ENCODE measurements at regions not wholly inside any gene's neighbourhood (a gene's known extent, or its start where the extent isn't known, plus 50 kb on each side); places are given as distances from the start of the nearest gene placed in this dataset.

GRCh38 chr13:18236528-18236815 lies 945.2 kb downstream of the TUBA3C start:
- Histone ChIP-seq H3K18ac (ENCODE audit: extremely low read depth, low read length) (no peak overlapping the region), H4K8ac (ENCODE audit: extremely low read depth, insufficient read depth, low read length) (no peak overlapping the region), H3K9ac (replicated peaks in 1 of 4; ENCODE audit: extremely low read depth in 1 of 4, low read depth in 3 of 4, low read length in 3 of 4) (no peak overlapping the region), H3K4me3 (ENCODE audit: extremely low read depth in 1 of 4, insufficient read depth in 2 of 4, low read depth in 3 of 4, low read length in 4 of 4) (no peak overlapping the region), H2BK120ac (replicated peaks; ENCODE audit: low read depth, low read length) (no peak overlapping the region), H3K9me3 (ENCODE audit: insufficient read depth in 2 of 2, low read depth in 1 of 2, low read length in 1 of 2) (peaks cover 71 to 82% of the 10 kb centered on the region in 2 experiments), H3K14ac (ENCODE audit: insufficient read length) (no peak overlapping the region), H3K23me2 (ENCODE audit: low read depth, low read length) (no peaks in the 10 kb centered on the region), H3K27me3 (replicated peaks in 1 of 4; ENCODE audit: control insufficient read depth in 3 of 4, extremely low read depth in 1 of 4, insufficient read depth in 3 of 4, low read length in 3 of 4) (no peaks in the 10 kb centered on the region), H3K56ac (replicated peaks; ENCODE audit: insufficient read length, low read depth, low read length) (no peak overlapping the region), H3K4ac (replicated peaks; ENCODE audit: insufficient read length, low read depth, low read length) (no peak overlapping the region), H4K20me1 (replicated peaks in 1 of 2; ENCODE audit: control insufficient read depth in 1 of 2, insufficient read depth in 2 of 2, low read length in 2 of 2) (no peaks in the 10 kb centered on the region), H4K5ac (ENCODE audit: insufficient read length, low read depth, low read length) (no peak overlapping the region), H3K4me2 (ENCODE audit: insufficient read depth in 1 of 2, low read depth in 2 of 2, low read length in 2 of 2) (no peak overlapping the region), H3K27ac (ENCODE audit: low read depth, low read length) (no peak overlapping the region), H3K23ac (ENCODE audit: insufficient read length) (no peak overlapping the region), H3K79me2 (ENCODE audit: control insufficient read depth in 1 of 2, insufficient read depth in 2 of 2, low read length in 2 of 2) (no peaks in the 10 kb centered on the region), H3K79me1 (ENCODE audit: low read depth, low read length) (no peaks in the 10 kb centered on the region), H4K91ac (replicated peaks; ENCODE audit: insufficient read length, low read length) (no peak overlapping the region), H2BK5ac (ENCODE audit: low read depth, low read length) (no peak overlapping the region), H3K4me1 (replicated peaks in 1 of 4; ENCODE audit: control insufficient read depth in 3 of 4, insufficient read depth in 4 of 4, low read length in 3 of 4) (no peaks in the 10 kb centered on the region), H2BK20ac (ENCODE audit: low read length) (no peak overlapping the region), H2AFZ (ENCODE audit: low read length) (no peak overlapping the region), H3K36me3 (ENCODE audit: control insufficient read depth in 2 of 4, insufficient read depth in 4 of 4, low read length in 3 of 4) (peaks cover 0 to 6% (median 0%) of the 10 kb centered on the region in 4 experiments; a peak in 1 of 8 replicates), H2BK12ac (ENCODE audit: low read depth, low read length) (no peak overlapping the region), H2AK5ac (ENCODE audit: low read depth, low read length) (no peak overlapping the region), H2BK15ac (ENCODE audit: low read length) (no peak overlapping the region)
- DNase-seq (ENCODE audit: low read depth in 1 of 2, low spot score in 2 of 2) (no peak), FAIRE-seq (no peak)
- WGBS, 2 experiments (ENCODE audit: extremely low coverage in 1 of 2, insufficient coverage in 1 of 2, insufficient read length in 1 of 2, insufficient replicate concordance in 2 of 2, low coverage in 1 of 2, low lambda C conversion rate in 2 of 2, missing lambda C conversion rate in 1 of 2), result 91% methylated on average over 20 of the region's 34 CpGs; no CpG with 5 or more reads in 1 of the 2 experiments
- CTCF ChIA-PET (ENCODE audit: partially characterized antibody), result no interaction called here
- POLR2A ChIA-PET (ENCODE audit: partially characterized antibody), result no interaction called here
- no peak for TF ChIP-seq CTCF (IDR thresholded peaks at IDR 0.05; ENCODE audit: control extremely low read depth in 1 of 3, insufficient read depth in 1 of 3, low read depth in 1 of 3, low read length in 3 of 3)
- TF ChIP-seq ATF3 (IDR thresholded peaks at IDR 0.05; ENCODE audit: insufficient read depth, low read depth, low read length), result no peak
- TF ChIP-seq EZH2 (IDR thresholded peaks at IDR 0.05; ENCODE audit: low read depth, low read length, severe bottlenecking), result no peak
- TF ChIP-seq SP2 (IDR thresholded peaks at IDR 0.05; ENCODE audit: low read length), result no peak
- TF ChIP-seq BCL11A (IDR thresholded peaks at IDR 0.05; ENCODE audit: low read depth in 2 of 2, low read length in 2 of 2), result no peak
- TF ChIP-seq TCF12 (IDR thresholded peaks at IDR 0.05; ENCODE audit: low read depth, low read length), result no peak
- TF ChIP-seq RAD21 (IDR thresholded peaks at IDR 0.05 in 1 of 2, conservative IDR thresholded peaks at IDR 0.05 in 1 of 2; ENCODE audit: low read depth in 2 of 2, low read length in 2 of 2), result no peak
